GM18870 (cell line): ENCODE measurements at regions not wholly inside any gene's neighbourhood (a gene's known extent, or its start where the extent isn't known, plus 50 kb on each side); places are given as distances from the start of the nearest gene placed in this dataset.
A peak's percentile ranks its signal among the peaks of the same experiment; 100 is the strongest.

Source experiments
- ATAC-seq: cut with Tn5 transposase; IDR thresholded peaks from one replicate; pipeline ENCODE4 v1.9.1; 2021; ENCODE audit warnings: moderate library complexity; ENCODE audit not compliant: unreplicated experiment

GRCh38 chr12:92504594-92504981 is 198.2 kb upstream of the PLEKHG7 start:
- ATAC-seq, result no peak

DNA sequence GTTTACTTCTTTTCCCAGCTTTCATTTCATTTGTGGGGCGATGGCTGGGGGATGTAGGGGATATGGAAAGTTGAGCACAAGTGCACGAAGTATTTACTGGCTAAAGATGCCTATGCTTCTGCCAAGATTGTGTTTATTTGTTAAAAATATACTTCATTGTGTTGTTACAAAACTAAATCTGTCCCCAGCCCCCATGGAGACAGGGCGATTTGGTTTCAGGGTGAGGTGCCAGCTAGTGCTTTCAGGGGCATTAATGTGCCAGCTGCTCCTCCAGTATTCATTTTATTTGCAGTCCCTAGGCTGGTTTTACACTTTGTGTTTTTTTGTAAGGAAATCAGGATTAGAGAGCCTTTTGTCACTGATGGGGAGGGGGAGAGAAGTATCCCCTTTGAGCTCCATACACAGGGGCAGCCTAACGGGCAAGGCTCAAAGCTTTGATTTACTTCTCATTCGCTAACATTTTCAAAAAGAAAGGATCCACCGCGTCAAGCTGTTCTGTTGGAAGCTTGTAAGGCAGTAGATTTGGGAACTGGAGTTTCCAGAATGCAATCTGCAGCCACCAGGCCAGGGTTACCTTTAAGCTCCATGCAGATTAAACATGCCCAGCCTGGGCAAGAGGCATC is 198.7 kb upstream of the PLEKHG7 start:
- ATAC-seq, result no peak

GRCh38 chr12:92503029-92503931 is 199.5 kb upstream of the PLEKHG7 start:
- peak; percentile 74 for ATAC-seq

- ATAC-seq, result peak; percentile 38
These were observed 200.3 kb upstream of the PLEKHG7 start for GRCh38 chr12:92502417-92503028.

DNA sequence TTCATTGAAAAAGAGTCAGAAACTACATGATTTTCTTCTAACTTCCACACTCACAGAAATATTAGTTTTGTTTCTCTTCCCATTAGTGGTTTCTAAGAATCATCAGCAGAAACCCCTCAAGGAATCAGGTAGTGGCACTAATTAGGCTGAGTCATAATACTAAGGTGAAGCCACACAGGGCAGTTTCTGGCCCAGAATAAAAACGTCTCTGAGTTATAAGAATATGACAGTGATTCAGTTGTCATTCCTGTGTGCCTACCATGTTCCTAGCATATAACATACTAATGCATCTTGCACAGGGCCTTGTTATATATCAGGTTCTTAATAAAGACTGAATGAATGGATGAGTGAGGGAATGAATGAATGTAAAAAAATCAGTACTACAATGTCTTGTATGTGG is 206.0 kb upstream of the PLEKHG7 start:
- peak; percentile 65 for ATAC-seq

DNA sequence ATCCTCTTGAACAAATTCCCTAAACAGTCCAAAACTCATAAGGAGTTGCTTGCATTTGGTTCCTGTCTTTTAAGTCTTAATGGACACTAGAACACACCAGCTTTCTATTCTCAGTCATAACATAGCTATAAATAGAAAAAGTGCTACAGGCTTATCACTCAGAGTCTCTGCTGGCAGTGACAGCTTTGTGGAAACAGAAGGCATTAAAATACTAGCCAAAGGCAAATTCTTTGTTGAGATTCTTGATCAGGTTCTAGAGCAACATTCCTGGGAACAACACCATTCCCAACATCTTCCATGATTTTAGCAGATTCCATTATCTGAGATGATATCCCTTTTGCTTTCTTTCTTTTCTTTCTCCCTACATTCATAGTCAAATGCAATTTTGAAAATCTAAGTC is 207.7 kb upstream of the PLEKHG7 start:
- no peak for ATAC-seq

GRCh38 chr12:92493816-92494215 is 209.0 kb upstream of the PLEKHG7 start:
- peak; percentile 62 for ATAC-seq

DNA sequence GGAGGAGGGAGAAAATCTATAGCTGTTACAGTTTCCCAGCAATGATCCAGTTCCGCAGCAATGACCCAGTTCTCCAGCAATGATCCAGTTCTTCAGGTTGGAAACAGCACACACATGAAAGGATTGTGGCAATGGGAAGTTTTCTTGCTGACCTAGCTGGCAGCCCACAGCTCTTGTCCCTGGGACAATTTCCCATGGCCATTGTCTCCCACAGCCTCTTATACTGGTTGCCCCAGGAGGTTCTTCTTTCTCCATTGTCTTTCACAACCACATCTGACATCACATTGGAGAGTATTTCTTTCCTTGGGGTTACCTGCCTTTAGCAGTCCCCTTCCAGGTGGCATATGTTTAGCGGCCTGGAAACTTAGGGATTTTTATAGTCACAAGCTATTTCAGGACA is 209.8 kb upstream of the PLEKHG7 start:
- ATAC-seq, result no peak

- no peak for ATAC-seq
These were observed 210.5 kb upstream of the PLEKHG7 start for GRCh38 chr12:92492291-92492690.

GRCh38 chr12:92489781-92490180 is 213.0 kb upstream of the PLEKHG7 start:
- ATAC-seq, result no peak

DNA sequence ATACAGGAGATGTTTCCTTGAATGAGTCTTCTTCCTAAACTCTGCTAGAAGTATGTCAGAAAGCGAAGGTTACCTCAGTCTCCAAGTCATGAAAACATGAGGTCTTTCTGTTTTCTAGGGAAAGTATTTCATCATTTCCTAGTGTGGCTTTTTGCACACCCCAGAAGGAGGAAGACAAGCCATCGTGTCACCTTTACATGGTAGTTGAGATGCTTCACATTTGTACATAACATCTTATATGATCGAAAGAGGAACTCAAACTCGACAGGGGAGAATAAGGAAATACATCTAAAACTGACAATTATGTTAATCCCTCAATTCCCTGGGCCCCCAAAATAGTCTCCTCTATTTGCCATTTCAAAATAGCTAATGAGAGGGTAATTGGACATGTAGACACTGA is 214.1 kb upstream of the PLEKHG7 start:
- no peak for ATAC-seq

- no peak for ATAC-seq
These were observed 215.7 kb upstream of the PLEKHG7 start for GRCh38 chr12:92487138-92487485.

GRCh38 chr12:92486443-92487137 is 216.2 kb upstream of the PLEKHG7 start:
- ATAC-seq, result no peak

GRCh38 chr12:92485351-92486348 is 217.1 kb upstream of the PLEKHG7 start:
- no peak for ATAC-seq

GRCh38 chr12:92482599-92482998 is 220.2 kb upstream of the PLEKHG7 start:
- no peak for ATAC-seq

DNA sequence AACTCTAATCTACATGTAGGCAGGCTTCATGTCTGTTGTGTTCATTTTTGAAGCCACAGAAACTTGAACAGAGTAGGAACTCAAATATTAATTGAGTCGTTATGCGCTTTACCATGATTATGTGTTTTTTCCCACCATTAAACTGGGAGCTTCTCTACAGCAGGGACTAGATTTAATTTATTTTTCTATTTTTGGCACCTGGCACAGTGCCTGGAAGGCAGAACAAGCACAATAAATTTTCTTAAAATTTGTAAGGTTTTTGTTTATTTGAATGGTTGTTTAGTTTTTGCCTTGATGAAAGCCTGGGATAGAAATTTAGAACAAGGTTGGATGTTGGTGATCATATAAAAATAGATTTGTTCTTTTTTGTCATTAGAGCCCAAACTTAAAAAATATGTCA is 221.7 kb upstream of the PLEKHG7 start:
- no peak for ATAC-seq

GRCh38 chr12:92478692-92479091 is 224.1 kb upstream of the PLEKHG7 start:
- ATAC-seq, result no peak

DNA sequence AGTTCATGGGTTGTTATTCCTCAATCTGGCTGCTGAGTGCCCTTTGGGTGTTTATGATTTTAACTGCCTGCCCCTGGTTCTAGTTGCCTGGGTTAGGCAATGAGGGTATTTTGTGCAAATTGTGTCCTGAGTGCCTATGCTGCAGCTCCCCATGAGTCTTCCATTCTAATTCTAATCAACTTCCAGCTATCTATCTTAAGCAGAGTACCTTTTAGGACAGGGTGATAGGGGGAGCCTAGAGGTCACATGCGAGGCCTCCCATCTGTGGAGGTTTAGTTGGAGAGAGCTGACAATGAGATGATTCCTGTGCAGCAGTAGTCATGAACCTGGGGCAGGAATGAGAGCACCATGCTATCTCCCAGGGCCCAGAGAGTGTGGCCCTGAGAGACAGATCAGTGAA is 225.9 kb upstream of the PLEKHG7 start:
- no peak for ATAC-seq

DNA sequence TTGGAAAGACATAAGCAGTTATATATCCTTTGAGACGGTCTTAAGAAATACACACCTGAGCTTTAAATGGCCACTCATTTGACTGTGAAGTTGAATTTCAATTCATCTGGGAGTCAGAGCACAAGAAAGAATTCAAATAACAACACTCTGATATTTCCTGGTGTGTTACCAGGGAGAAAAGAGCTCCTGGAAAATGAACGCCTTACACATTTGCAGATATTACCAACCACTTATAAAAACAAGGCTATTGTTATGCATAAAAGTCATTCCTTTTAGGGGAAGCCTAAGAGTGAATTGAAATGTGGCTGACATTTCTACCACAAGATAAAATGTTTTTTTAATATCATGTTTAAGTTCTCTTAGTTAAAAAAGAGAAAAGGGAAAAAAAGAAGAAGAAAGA is 229.2 kb upstream of the PLEKHG7 start:
- no peak for ATAC-seq

- ATAC-seq, result no peak
These were observed 230.6 kb upstream of the PLEKHG7 start for GRCh38 chr12:92472201-92472600.
